CD14-positive monocyte (primary cell): ENCODE measurements at regions not wholly inside any gene's neighbourhood (a gene's known extent, or its start where the extent isn't known, plus 50 kb on each side); places are given as distances from the start of the nearest gene placed in this dataset.

Experiments
- DNase-seq, 3 donors: peaks; one replicate each; pipeline ENCODE4 v3.0.0-alpha.2; 2011 to 2022
- H2AFZ ChIP-seq: 2 replicates; pipeline ENCODE4 v1.6.0; 2012; ENCODE audit warnings: mild to moderate bottlenecking, low read depth, low read length, inconsistent platforms; ENCODE audit not compliant: insufficient read depth, poor library complexity, severe bottlenecking
- H3K27ac ChIP-seq, 2 donors: 1 replicate in 1 of 2; 2 replicates in 1 of 2; pipeline ENCODE4 v1.5.1; 2012 to 2013; ENCODE audit warnings: low read length in 2 of 2, control low read depth in 1 of 2, inconsistent platforms in 1 of 2, low read depth in 1 of 2, mild to moderate bottlenecking in 1 of 2
- H3K27me3 ChIP-seq, 2 donors: one replicate each; pipeline versions ENCODE4 v1.6.0 to v1.6.1; 2011 to 2013; ENCODE audit warnings: low read length in 2 of 2; ENCODE audit not compliant: control insufficient read depth in 2 of 2, insufficient read depth in 2 of 2
- H3K36me3 ChIP-seq, 2 donors: replicated peaks in 1 of 2; 1 replicate in 1 of 2; 2 replicates in 1 of 2; pipeline versions ENCODE4 v1.5.1 to v1.6.1; 2012 to 2013; ENCODE audit warnings: low read length in 2 of 2, control low read depth in 1 of 2, inconsistent platforms in 1 of 2, mild to moderate bottlenecking in 1 of 2; ENCODE audit not compliant: insufficient read depth in 2 of 2, control insufficient read depth in 1 of 2
- H3K4me1 ChIP-seq, 2 donors: 1 replicate in 1 of 2; 2 replicates in 1 of 2; pipeline versions ENCODE4 v1.5.1 to v1.6.1; 2012 to 2013; ENCODE audit warnings: low read length in 2 of 2, control low read depth in 1 of 2, inconsistent platforms in 1 of 2, mild to moderate bottlenecking in 1 of 2, moderate library complexity in 1 of 2; ENCODE audit not compliant: insufficient read depth in 2 of 2, control insufficient read depth in 1 of 2
- H3K4me2 ChIP-seq: replicated peaks from 2 replicates; pipeline ENCODE3; 2012; ENCODE audit warnings: low read length, moderate library complexity, mild to moderate bottlenecking; ENCODE audit not compliant: poor library complexity, severe bottlenecking; ENCODE audit errors: extremely low read depth
- H3K4me3 ChIP-seq, 3 experiments: fragments of 200-600 bp in 1 of 3; sonication (generic) in 1 of 3; replicated peaks in 1 of 3; 1 replicate in 2 of 3; 2 replicates in 1 of 3; pipeline ENCODE4 v1.5.1; 2011 to 2013; ENCODE audit warnings: low read length in 3 of 3, mild to moderate bottlenecking in 3 of 3, control low read depth in 2 of 3, low read depth in 2 of 3, inconsistent platforms in 1 of 3, moderate library complexity in 1 of 3
- H3K79me2 ChIP-seq: 2 replicates; pipeline ENCODE4 v1.6.0; 2012; ENCODE audit warnings: mild to moderate bottlenecking, control low read depth, inconsistent platforms, low read length, moderate library complexity; ENCODE audit not compliant: insufficient read depth
- H3K9ac ChIP-seq: 2 replicates; pipeline ENCODE4 v1.6.0; 2017; ENCODE audit warnings: low read length, mild to moderate bottlenecking; ENCODE audit not compliant: insufficient read depth, poor library complexity, severe bottlenecking
- H3K9me3 ChIP-seq, 2 donors: replicated peaks in 1 of 2; 1 replicate in 1 of 2; 2 replicates in 1 of 2; pipeline versions ENCODE4 v1.5.1 to v1.6.1; 2012 to 2013; ENCODE audit warnings: low read length in 2 of 2, control low read depth in 1 of 2; ENCODE audit not compliant: control insufficient read depth in 1 of 2, insufficient read depth in 1 of 2
- H4K20me1 ChIP-seq: 2 replicates; pipeline ENCODE4 v1.6.0; 2012; ENCODE audit warnings: mild to moderate bottlenecking, low read length, control low read depth, moderate library complexity; ENCODE audit not compliant: insufficient read depth
- H3K27ac Mint-ChIP-seq, 7 donors: one replicate each; pipeline ENCODE4 v1.8.0; 2020; ENCODE audit warnings: mild to moderate bottlenecking in 7 of 7, mixed read lengths in 7 of 7, moderate library complexity in 6 of 7, inconsistent platforms in 2 of 7
- H3K27me3 Mint-ChIP-seq, 3 donors: one replicate each; pipeline ENCODE4 v1.8.0; 2021 to 2022; ENCODE audit warnings: low read depth in 3 of 3, mild to moderate bottlenecking in 3 of 3, mixed read lengths in 3 of 3, moderate library complexity in 3 of 3, inconsistent platforms in 1 of 3
- H3K36me3 Mint-ChIP-seq, 2 donors: one replicate each; pipeline ENCODE4 v1.8.0; 2020; ENCODE audit warnings: mixed read lengths in 2 of 2, inconsistent platforms in 1 of 2, mild to moderate bottlenecking in 1 of 2
- H3K4me1 Mint-ChIP-seq: one replicate; pipeline ENCODE4 v1.8.0; 2020; ENCODE audit warnings: mild to moderate bottlenecking, mixed read lengths
- H3K4me3 Mint-ChIP-seq, 2 donors: one replicate each; pipeline ENCODE4 v1.8.0; 2020; ENCODE audit warnings: mild to moderate bottlenecking in 2 of 2, mixed read lengths in 2 of 2, moderate library complexity in 1 of 2
- H3K9me3 Mint-ChIP-seq, 7 donors: one replicate each; pipeline ENCODE4 v1.8.0; 2020 to 2022; ENCODE audit warnings: mixed read lengths in 7 of 7, mild to moderate bottlenecking in 6 of 7, moderate library complexity in 6 of 7, inconsistent platforms in 2 of 7
- WGBS: methylation state at CpG from one replicate; pipeline ENCODE4 v1.1.5; 2013; ENCODE audit warnings: missing lambda C conversion rate; ENCODE audit not compliant: insufficient coverage; 5-methylcytosine and 5-hydroxymethylcytosine counted together
- intact Hi-C, 2 donors: fragments of 100-400 bp; cut with micrococcal nuclease; formaldehyde crosslinking; loops; one replicate each; pipeline versions ENCODE4 v1.15.0 to v1.15.1; 2023
- TF ChIP-seq, protein P1 (sequence below): fragments of 200-600 bp; IDR thresholded peaks from one replicate; pipeline ENCODE4 v1.8.0; 2022; ENCODE audit warnings: antibody characterized with exemption, mild to moderate bottlenecking

DNA sequence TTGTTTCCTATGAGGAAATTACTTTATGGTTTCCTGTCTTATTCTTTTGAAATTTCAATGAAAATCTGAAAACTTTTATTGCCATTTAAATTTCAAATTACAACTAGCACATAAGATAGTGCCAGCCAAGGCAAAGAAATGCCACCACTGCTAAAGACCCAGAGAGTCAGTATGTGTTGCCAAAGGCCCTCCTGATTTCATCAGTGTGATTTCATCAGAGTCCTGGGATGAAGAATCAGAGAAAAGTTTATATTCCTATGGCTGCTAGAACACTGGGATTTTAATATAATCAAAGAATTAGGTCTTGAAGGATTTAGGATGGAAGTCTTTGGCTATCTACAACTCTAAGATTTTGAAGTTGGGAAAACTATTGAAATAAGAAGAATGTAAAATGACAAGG is 434.2 kb upstream of the CCDC54 start:
- no peaks in the 10 kb centered on the region for H4K20me1 ChIP-seq
- H3K27me3 Mint-ChIP-seq = no peaks in the 10 kb centered on the region
- no peak overlapping the region for H2AFZ ChIP-seq
- no peaks in the 10 kb centered on the region for H3K36me3 ChIP-seq
- no peak overlapping the region for H3K27ac Mint-ChIP-seq
- no peak overlapping the region for H3K4me3 Mint-ChIP-seq
- peaks cover 0 to 10% (median 5%) of the 10 kb centered on the region in 7 donors for H3K9me3 Mint-ChIP-seq
- H3K4me2 ChIP-seq = no peak overlapping the region
- no peak for DNase-seq
- H3K27ac ChIP-seq = no peak overlapping the region
- no peak overlapping the region for H3K9ac ChIP-seq
- TF ChIP-seq, protein P1, sequence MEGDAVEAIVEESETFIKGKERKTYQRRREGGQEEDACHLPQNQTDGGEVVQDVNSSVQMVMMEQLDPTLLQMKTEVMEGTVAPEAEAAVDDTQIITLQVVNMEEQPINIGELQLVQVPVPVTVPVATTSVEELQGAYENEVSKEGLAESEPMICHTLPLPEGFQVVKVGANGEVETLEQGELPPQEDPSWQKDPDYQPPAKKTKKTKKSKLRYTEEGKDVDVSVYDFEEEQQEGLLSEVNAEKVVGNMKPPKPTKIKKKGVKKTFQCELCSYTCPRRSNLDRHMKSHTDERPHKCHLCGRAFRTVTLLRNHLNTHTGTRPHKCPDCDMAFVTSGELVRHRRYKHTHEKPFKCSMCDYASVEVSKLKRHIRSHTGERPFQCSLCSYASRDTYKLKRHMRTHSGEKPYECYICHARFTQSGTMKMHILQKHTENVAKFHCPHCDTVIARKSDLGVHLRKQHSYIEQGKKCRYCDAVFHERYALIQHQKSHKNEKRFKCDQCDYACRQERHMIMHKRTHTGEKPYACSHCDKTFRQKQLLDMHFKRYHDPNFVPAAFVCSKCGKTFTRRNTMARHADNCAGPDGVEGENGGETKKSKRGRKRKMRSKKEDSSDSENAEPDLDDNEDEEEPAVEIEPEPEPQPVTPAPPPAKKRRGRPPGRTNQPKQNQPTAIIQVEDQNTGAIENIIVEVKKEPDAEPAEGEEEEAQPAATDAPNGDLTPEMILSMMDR = no peak
- no peaks in the 10 kb centered on the region for H3K27me3 ChIP-seq
- no peaks in the 10 kb centered on the region for H3K79me2 ChIP-seq
- H3K4me1 ChIP-seq = no peaks in the 10 kb centered on the region
- H3K4me1 Mint-ChIP-seq = no peaks in the 10 kb centered on the region
- intact Hi-C loops = no loop called here
- peaks cover 3 to 7% of the 10 kb centered on the region in 2 donors for H3K9me3 ChIP-seq
- H3K36me3 Mint-ChIP-seq = no peaks in the 10 kb centered on the region
- no peak overlapping the region for H3K4me3 ChIP-seq

DNA sequence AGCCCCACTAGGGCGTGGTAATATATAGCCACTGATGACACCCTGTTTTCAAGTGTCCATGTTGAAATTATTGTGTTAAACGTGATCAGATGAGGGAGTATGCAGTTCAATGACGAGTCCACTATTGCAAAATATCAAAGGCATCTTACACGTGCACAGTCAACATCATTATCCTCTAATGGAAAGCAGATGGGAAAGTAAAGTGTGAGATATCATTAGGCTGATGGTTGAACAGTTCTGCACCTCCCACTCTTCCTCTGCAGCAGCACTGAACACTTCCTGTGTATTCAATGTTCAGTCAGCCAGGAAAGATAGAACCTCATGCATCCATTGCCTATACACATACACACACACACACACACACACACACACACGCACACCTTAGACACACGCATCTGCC is 431.8 kb upstream of the CCDC54 start:
- Histone ChIP-seq H3K27me3 (no peaks in the 10 kb centered on the region), H3K9me3 (peaks cover 0 to 7% of the 10 kb centered on the region in 2 donors), H3K4me3 (no peak overlapping the region), H3K9ac (no peak overlapping the region), H3K27ac (no peak overlapping the region), H3K36me3 (no peaks in the 10 kb centered on the region), H2AFZ (no peak overlapping the region), H3K4me1 (no peaks in the 10 kb centered on the region), H4K20me1 (no peaks in the 10 kb centered on the region), H3K4me2 (no peak overlapping the region), H3K79me2 (no peaks in the 10 kb centered on the region)
- no peaks in the 10 kb centered on the region for H3K27me3 Mint-ChIP-seq
- no peak overlapping the region for H3K27ac Mint-ChIP-seq
- no peaks in the 10 kb centered on the region for H3K4me1 Mint-ChIP-seq
- WGBS = no CpG with 5 or more reads among the region's 6 CpGs
- TF ChIP-seq, protein P1 = no peak
- H3K4me3 Mint-ChIP-seq = no peak overlapping the region
- no peak for DNase-seq
- intact Hi-C loops = no loop called here
- no peaks in the 10 kb centered on the region for H3K36me3 Mint-ChIP-seq
- peaks cover 0 to 8% (median 3%) of the 10 kb centered on the region in 7 donors for H3K9me3 Mint-ChIP-seq
